ENCODE measurements at regions not wholly inside any gene's neighbourhood (a gene's known extent, or its start where the extent isn't known, plus 50 kb on each side); places are given as distances from the start of the nearest gene placed in this dataset.

DNA sequence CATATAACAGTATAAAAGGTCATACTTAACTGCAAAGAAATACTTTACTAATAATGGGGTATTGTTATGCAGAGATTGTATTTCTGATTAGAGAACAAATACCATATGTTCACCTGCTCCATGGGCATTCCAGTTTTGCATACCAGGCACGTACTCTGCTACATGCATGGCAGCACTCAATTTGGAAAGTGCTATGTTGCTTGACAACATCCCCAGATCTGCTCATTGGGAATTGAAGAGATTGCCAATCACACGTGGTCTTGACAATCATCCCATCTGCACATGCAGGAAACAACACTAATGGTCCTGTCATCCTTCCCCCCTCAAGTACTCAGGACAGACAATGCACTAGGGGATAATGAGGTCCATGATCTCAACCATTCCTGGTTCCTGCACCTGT is 63.4 kb upstream of the PDE4B start:
- TF ChIP-seq, protein P1, sequence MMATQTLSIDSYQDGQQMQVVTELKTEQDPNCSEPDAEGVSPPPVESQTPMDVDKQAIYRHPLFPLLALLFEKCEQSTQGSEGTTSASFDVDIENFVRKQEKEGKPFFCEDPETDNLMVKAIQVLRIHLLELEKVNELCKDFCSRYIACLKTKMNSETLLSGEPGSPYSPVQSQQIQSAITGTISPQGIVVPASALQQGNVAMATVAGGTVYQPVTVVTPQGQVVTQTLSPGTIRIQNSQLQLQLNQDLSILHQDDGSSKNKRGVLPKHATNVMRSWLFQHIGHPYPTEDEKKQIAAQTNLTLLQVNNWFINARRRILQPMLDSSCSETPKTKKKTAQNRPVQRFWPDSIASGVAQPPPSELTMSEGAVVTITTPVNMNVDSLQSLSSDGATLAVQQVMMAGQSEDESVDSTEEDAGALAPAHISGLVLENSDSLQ (IDR thresholded peaks at IDR 0.05), result no peak
- TF ChIP-seq SP1 (IDR thresholded peaks at IDR 0.05) (no peak), ELF4 (IDR thresholded peaks at IDR 0.05) (no peak), LEF1 (IDR thresholded peaks at IDR 0.05; ENCODE audit: borderline replicate concordance) (no peak), SUZ12 (IDR thresholded peaks at IDR 0.05) (no peak), ARNT (IDR thresholded peaks at IDR 0.05) (no peak), ZNF384 (IDR thresholded peaks at IDR 0.05) (no peak), BHLHE40 (IDR thresholded peaks at IDR 0.05; ENCODE audit: borderline replicate concordance) (no peak), L3MBTL2 (conservative IDR thresholded peaks at IDR 0.05) (no peak), CTBP1 (IDR thresholded peaks at IDR 0.05; ENCODE audit: borderline replicate concordance) (no peak)

Measured in HEK293T (cell line).